UCSD-AML1 (cell line): ENCODE measurements at regions not wholly inside any gene's neighbourhood (a gene's known extent, or its start where the extent isn't known, plus 50 kb on each side); places are given as distances from the start of the nearest gene placed in this dataset.

ENCODE experiments used
- DNase-seq: peaks from one replicate; lab custom pipeline; 2025; ENCODE audit not compliant: unreplicated experiment; lab: John Stamatoyannopoulos, UW

- no peak for DNase-seq
These were observed 949.0 kb upstream of the SEMA6D start for GRCh38 chr15:46768287-46768686.

- no peak for DNase-seq
These were observed 944.3 kb upstream of the SEMA6D start for GRCh38 chr15:46773016-46773415.

GRCh38 chr15:46778876-46779275 is 938.4 kb upstream of the SEMA6D start:
- DNase-seq: no peak

- DNase-seq: no peak
These were observed 930.6 kb upstream of the SEMA6D start for GRCh38 chr15:46786590-46787285.

GRCh38 chr15:46795685-46796084 is 921.6 kb upstream of the SEMA6D start:
- no peak for DNase-seq

- DNase-seq: no peak
These were observed 908.5 kb upstream of the SEMA6D start for GRCh38 chr15:46808834-46809233.

GRCh38 chr15:46815240-46815639 is 902.1 kb upstream of the SEMA6D start:
- no peak for DNase-seq

GRCh38 chr15:46815765-46816164 is 901.5 kb upstream of the SEMA6D start:
- DNase-seq: no peak

- no peak for DNase-seq
These were observed 868.6 kb upstream of the SEMA6D start for GRCh38 chr15:46848704-46849103.

GRCh38 chr15:46853600-46853999 is 863.7 kb upstream of the SEMA6D start:
- no peak for DNase-seq

GRCh38 chr15:46854564-46854963 is 862.7 kb upstream of the SEMA6D start:
- no peak for DNase-seq

GRCh38 chr15:46855388-46855787 is 861.9 kb upstream of the SEMA6D start:
- DNase-seq: no peak

GRCh38 chr15:46856839-46857502 is 860.3 kb upstream of the SEMA6D start:
- DNase-seq: no peak

- DNase-seq: no peak
These were observed 859.2 kb upstream of the SEMA6D start for GRCh38 chr15:46858150-46858549.

- DNase-seq: no peak
These were observed 855.5 kb upstream of the SEMA6D start for GRCh38 chr15:46861796-46862195.

GRCh38 chr15:46865155-46865554 is 852.1 kb upstream of the SEMA6D start:
- DNase-seq: no peak

- no peak for DNase-seq
These were observed 844.9 kb upstream of the SEMA6D start for GRCh38 chr15:46872286-46872980.

- DNase-seq: no peak
These were observed 844.3 kb upstream of the SEMA6D start for GRCh38 chr15:46872981-46873330.

- no peak for DNase-seq
These were observed 838.1 kb upstream of the SEMA6D start for GRCh38 chr15:46879032-46879770.

- no peak for DNase-seq
These were observed 836.5 kb upstream of the SEMA6D start for GRCh38 chr15:46880791-46881190.

- DNase-seq: no peak
These were observed 824.6 kb upstream of the SEMA6D start for GRCh38 chr15:46892621-46893160.
